Endodermal cell (in vitro differentiated cells): ENCODE measurements at regions not wholly inside any gene's neighbourhood (a gene's known extent, or its start where the extent isn't known, plus 50 kb on each side); places are given as distances from the start of the nearest gene placed in this dataset.
"Not testable (repeated sequence)": the region's sequence is repeated elsewhere in the genome, so short reads cannot be mapped to it uniquely, and the experiment has no call there.

Source experiments
- DNase-seq: peaks from one replicate; pipeline ENCODE4 v3.0.0-alpha.2; 2017
- H3K27ac ChIP-seq: 2 replicates; pipeline ENCODE4 v1.5.1; 2013; ENCODE audit warnings: mild to moderate bottlenecking, low read depth, low read length, moderate library complexity
- H3K27me3 ChIP-seq: 2 replicates; pipeline ENCODE4 v1.6.1; 2013; ENCODE audit warnings: mild to moderate bottlenecking, low read length, moderate library complexity; ENCODE audit not compliant: insufficient read depth, control insufficient read depth, poor library complexity, severe bottlenecking
- H3K36me3 ChIP-seq: 2 replicates; pipeline ENCODE4 v1.7.0; 2013; ENCODE audit warnings: mild to moderate bottlenecking, low read length, moderate library complexity; ENCODE audit not compliant: control insufficient read depth, insufficient read depth
- H3K4me1 ChIP-seq: one replicate; pipeline ENCODE4 v1.7.0; 2013; ENCODE audit warnings: low read length; ENCODE audit not compliant: control insufficient read depth, insufficient read depth
- H3K4me3 ChIP-seq: 2 replicates; pipeline ENCODE4 v1.5.1; 2013; ENCODE audit warnings: mild to moderate bottlenecking, low read length, moderate library complexity
- H3K9ac ChIP-seq: 2 replicates; pipeline ENCODE4 v1.6.1; 2013; ENCODE audit warnings: mild to moderate bottlenecking, low read length, moderate library complexity; ENCODE audit not compliant: poor library complexity, severe bottlenecking; ENCODE audit errors: extremely low read depth
- H3K9me3 ChIP-seq: 2 replicates; pipeline ENCODE4 v1.6.1; 2013; ENCODE audit warnings: mild to moderate bottlenecking, low read length, moderate library complexity; ENCODE audit not compliant: control insufficient read depth
- H3K27ac Mint-ChIP-seq: 2 replicates; pipeline ENCODE4 v1.8.0; 2020; ENCODE audit warnings: mixed read lengths
- H3K27me3 Mint-ChIP-seq: 2 replicates; pipeline ENCODE4 v1.8.0; 2021; ENCODE audit warnings: mild to moderate bottlenecking, mixed read lengths; ENCODE audit not compliant: insufficient read depth
- H3K36me3 Mint-ChIP-seq: 2 replicates; pipeline ENCODE4 v1.8.0; 2020; ENCODE audit warnings: low read depth, mixed read lengths
- H3K4me1 Mint-ChIP-seq: 2 replicates; pipeline ENCODE4 v1.8.0; 2020; ENCODE audit warnings: mixed read lengths
- H3K4me3 Mint-ChIP-seq: 2 replicates; pipeline ENCODE4 v1.8.0; 2020; ENCODE audit warnings: mild to moderate bottlenecking, moderate library complexity, mixed read lengths
- H3K9me3 Mint-ChIP-seq: 2 replicates; pipeline ENCODE4 v1.8.0; 2020; ENCODE audit warnings: mild to moderate bottlenecking, mixed read lengths
- WGBS, 2 experiments: methylation state at CpG; one replicate each; pipeline versions ENCODE4 v1.1.5 to v1.1.7; 2013; ENCODE audit warnings: missing lambda C conversion rate in 2 of 2, mixed read lengths in 1 of 2; ENCODE audit not compliant: insufficient coverage in 1 of 2, insufficient read length in 1 of 2; 5-methylcytosine and 5-hydroxymethylcytosine counted together
- TF ChIP-seq, protein P1 (sequence below): fragments of 200-600 bp; sonication (generic); conservative IDR thresholded peaks from 2 replicates; pipeline ENCODE4 v1.5.0; 2021; ENCODE audit warnings: antibody characterized with exemption, mild to moderate bottlenecking

DNA sequence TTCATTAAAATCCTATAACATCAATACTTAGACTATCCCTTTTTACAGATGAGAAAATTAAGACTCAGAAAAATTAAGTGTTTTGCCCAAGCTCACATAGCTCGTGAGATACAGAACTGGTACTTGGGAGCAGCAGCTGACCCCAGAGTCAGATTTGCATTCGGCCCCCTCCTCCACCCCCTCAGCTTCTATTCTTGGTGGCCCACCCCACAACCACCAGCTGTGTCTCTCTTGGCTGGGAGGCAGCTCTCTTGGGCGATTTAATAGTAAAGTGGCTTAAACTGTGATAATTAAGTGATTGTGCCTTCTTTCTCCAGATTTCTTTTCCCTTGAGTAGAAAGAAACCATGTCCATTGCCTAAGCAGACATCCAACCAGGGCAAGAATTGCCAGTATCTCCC is 203.6 kb upstream of the PDZRN3 start:
- no peak overlapping the region for H3K4me3 Mint-ChIP-seq
- peaks cover 14% of the 10 kb centered on the region for H3K27me3 Mint-ChIP-seq
- no peaks in the 10 kb centered on the region for H3K36me3 ChIP-seq

DNA sequence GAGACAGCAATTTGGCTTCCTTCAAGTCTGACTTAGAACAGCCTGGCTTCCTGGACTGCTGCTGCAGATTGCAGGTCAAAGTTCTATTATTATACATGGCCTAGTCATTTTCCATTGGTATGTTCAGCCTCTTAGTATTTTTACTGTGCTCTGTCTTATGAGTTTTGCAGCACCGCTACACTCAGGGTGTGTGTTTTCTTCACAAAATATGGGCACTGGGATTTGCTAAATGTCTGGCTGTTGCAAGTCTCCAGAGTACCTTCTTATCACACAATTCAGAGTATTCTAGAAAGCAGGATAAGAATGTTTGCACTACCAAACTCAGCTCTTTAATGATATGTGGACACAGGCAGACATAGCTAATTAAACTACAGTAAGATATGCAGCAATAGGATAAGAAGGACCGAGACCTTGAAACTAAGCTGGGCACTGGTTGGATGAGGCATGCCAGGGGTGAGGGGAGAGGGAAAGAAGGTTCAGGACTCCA is 203.0 kb upstream of the PDZRN3 start:
- TF ChIP-seq, protein P1, sequence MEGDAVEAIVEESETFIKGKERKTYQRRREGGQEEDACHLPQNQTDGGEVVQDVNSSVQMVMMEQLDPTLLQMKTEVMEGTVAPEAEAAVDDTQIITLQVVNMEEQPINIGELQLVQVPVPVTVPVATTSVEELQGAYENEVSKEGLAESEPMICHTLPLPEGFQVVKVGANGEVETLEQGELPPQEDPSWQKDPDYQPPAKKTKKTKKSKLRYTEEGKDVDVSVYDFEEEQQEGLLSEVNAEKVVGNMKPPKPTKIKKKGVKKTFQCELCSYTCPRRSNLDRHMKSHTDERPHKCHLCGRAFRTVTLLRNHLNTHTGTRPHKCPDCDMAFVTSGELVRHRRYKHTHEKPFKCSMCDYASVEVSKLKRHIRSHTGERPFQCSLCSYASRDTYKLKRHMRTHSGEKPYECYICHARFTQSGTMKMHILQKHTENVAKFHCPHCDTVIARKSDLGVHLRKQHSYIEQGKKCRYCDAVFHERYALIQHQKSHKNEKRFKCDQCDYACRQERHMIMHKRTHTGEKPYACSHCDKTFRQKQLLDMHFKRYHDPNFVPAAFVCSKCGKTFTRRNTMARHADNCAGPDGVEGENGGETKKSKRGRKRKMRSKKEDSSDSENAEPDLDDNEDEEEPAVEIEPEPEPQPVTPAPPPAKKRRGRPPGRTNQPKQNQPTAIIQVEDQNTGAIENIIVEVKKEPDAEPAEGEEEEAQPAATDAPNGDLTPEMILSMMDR = no peak
- Mint-ChIP-seq H3K4me1 (peaks cover 5% of the 10 kb centered on the region), H3K4me3 (no peak overlapping the region), H3K27me3 (peaks cover 14% of the 10 kb centered on the region), H3K9me3 (no peaks in the 10 kb centered on the region), H3K27ac (no peak overlapping the region), H3K36me3 (no peaks in the 10 kb centered on the region)
- H3K36me3 ChIP-seq = no peaks in the 10 kb centered on the region
- no peaks in the 10 kb centered on the region for H3K27me3 ChIP-seq
- peaks cover 3% of the 10 kb centered on the region for H3K9me3 ChIP-seq
- H3K4me1 ChIP-seq = no peaks in the 10 kb centered on the region
- no peak overlapping the region for H3K9ac ChIP-seq
- no peak overlapping the region for H3K27ac ChIP-seq
- no peak overlapping the region for H3K4me3 ChIP-seq
- WGBS, 2 experiments = 84 to 90% methylated on average over 2 of the region's 2 CpGs
- no peak for DNase-seq

More for the DNA sequence above, 203.6 kb upstream of the PDZRN3 start:
- no peak overlapping the region for H3K9ac ChIP-seq
- Mint-ChIP-seq H3K36me3 (no peaks in the 10 kb centered on the region), H3K27ac (no peak overlapping the region), H3K9me3 (no peaks in the 10 kb centered on the region), H3K4me1 (peaks cover 5% of the 10 kb centered on the region)
- no peaks in the 10 kb centered on the region for H3K27me3 ChIP-seq
- TF ChIP-seq, protein P1 = no peak
- 81 to 90% methylated on average over 2 to 3 of the region's 3 CpGs for WGBS, 2 experiments
- no peaks in the 10 kb centered on the region for H3K9me3 ChIP-seq
- H3K27ac ChIP-seq = no peak overlapping the region
- H3K4me3 ChIP-seq = no peak overlapping the region
- H3K4me1 ChIP-seq = no peaks in the 10 kb centered on the region
- DNase-seq = no peak

DNA sequence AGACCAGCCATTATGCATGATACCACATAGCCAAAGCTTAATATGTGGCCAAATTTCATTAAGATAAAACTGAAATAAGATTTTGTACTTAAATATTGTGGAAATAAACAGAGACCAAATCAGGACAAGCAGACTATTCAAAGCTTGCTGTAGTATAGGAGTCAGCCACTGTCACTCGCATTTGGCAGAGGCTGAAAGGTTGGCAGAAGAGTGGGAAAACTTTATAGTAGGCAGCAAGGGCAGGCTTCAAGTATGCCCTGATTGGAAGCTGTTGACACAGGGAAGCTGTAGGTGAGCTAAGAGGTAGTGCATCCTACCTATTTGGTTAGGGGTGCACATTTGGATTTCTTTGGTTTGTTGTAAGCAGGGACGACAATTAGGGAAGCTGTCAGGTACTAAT is 202.5 kb upstream of the PDZRN3 start:
- Mint-ChIP-seq H3K27me3 (peaks cover 10% of the 10 kb centered on the region), H3K4me1 (peaks cover 5% of the 10 kb centered on the region), H3K4me3 (no peak overlapping the region), H3K36me3 (no peaks in the 10 kb centered on the region), H3K9me3 (peaks cover 6% of the 10 kb centered on the region), H3K27ac (no peak overlapping the region)
- 70 to 100% methylated on average over 1 to 2 of the region's 2 CpGs for WGBS, 2 experiments
- Histone ChIP-seq H3K36me3 (no peaks in the 10 kb centered on the region), H3K9me3 (peaks cover 8% of the 10 kb centered on the region), H3K27me3 (no peaks in the 10 kb centered on the region), H3K27ac (no peak overlapping the region), H3K4me1 (no peaks in the 10 kb centered on the region), H3K4me3 (no peak overlapping the region), H3K9ac (no peak overlapping the region)
- no peak for DNase-seq
- TF ChIP-seq, protein P1 = no peak

DNA sequence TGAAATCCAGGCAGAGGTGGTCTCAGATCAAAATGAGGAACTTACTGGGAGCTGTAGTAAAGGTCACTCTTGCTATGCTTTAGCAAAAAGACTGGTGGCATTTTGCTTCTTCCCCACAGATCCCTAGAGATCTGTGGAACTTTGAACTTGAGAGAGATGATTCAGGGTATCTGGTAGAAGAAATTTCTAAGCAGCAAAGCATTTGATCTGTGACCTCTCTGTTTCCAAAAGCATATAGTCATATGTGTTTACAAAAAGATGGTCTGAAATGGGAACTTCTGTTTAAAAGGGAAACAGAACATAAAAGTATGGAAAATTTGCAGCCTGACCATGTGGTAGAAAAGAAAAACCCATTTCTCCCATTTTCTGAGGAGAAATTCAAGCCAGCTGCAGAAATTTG is 196.2 kb upstream of the PDZRN3 start:
- H3K9ac ChIP-seq, H3K4me3 Mint-ChIP-seq, H3K27me3 ChIP-seq, H3K36me3 ChIP-seq, H3K4me1 Mint-ChIP-seq, H3K4me1 ChIP-seq, H3K4me3 ChIP-seq, DNase-seq, H3K27me3 Mint-ChIP-seq, H3K27ac ChIP-seq, H3K27ac Mint-ChIP-seq, H3K36me3 Mint-ChIP-seq: not testable (repeated sequence)
- peaks cover 26% of the 10 kb centered on the region for H3K9me3 Mint-ChIP-seq
- peaks cover 27% of the 10 kb centered on the region for H3K9me3 ChIP-seq
